ENCODE measurements at regions not wholly inside any gene's neighbourhood (a gene's known extent, or its start where the extent isn't known, plus 50 kb on each side); places are given as distances from the start of the nearest gene placed in this dataset.

DNA sequence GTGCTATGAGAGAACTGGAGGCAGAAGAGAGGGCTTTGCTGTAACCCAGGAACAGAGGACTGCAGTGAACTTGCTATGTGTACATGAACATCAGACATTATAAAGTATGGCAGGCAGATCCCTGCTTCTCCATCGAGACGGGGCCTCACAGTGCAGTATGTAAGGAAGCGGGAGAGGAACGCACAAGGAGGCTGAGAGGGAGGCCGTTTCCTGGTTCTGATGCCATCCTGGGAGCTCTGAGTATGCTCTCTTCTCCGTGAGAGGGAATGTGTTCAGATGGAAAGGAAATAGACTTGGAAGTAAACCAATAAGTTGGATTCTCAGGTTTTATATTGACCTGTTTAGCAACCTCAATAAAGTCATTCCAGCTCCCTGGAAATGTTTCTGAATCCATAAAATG is 101.8 kb downstream of the ALDH8A1 start:
- Histone ChIP-seq H3K4me3 (no peak overlapping the region), H3K4me1 (peaks cover 0 to 5% (median 0%) of the 10 kb centered on the region in 4 donors), H3K36me3 (no peaks in the 10 kb centered on the region), H3K27me3 (no peaks in the 10 kb centered on the region), H3K27ac (peak overlapping the region; percentile 10 to 22 (median 14)), H3K9me3 (no peaks in the 10 kb centered on the region)
- TF ChIP-seq POLR2AphosphoS5 (IDR thresholded peaks at IDR 0.05): no peak
- TF ChIP-seq, protein P1, sequence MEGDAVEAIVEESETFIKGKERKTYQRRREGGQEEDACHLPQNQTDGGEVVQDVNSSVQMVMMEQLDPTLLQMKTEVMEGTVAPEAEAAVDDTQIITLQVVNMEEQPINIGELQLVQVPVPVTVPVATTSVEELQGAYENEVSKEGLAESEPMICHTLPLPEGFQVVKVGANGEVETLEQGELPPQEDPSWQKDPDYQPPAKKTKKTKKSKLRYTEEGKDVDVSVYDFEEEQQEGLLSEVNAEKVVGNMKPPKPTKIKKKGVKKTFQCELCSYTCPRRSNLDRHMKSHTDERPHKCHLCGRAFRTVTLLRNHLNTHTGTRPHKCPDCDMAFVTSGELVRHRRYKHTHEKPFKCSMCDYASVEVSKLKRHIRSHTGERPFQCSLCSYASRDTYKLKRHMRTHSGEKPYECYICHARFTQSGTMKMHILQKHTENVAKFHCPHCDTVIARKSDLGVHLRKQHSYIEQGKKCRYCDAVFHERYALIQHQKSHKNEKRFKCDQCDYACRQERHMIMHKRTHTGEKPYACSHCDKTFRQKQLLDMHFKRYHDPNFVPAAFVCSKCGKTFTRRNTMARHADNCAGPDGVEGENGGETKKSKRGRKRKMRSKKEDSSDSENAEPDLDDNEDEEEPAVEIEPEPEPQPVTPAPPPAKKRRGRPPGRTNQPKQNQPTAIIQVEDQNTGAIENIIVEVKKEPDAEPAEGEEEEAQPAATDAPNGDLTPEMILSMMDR (IDR thresholded peaks at IDR 0.05): no peak
- intact Hi-C loops (cut with DNase I; ENCODE audit: low total_unique reads) (no loop called here), in situ Hi-C loops (cut with MboI; ENCODE audit: low pct_ligation_motif_present in 1 of 4, low pct_unique_long_range_greater_than_20kb in 1 of 4, low sequenced_read_pairs in 3 of 4) (loop anchor here in 1 of 4 donors (25.0 kb wide), 1 partner anchor 686 kb away; no protein-coding TSS in a partner anchor)
- DNase-seq: peak; percentile 55
- WGBS, 2 donors (ENCODE audit: low coverage in 1 of 2): 31 to 68% methylated on average over 4 to 6 of the region's 6 CpGs

DNA sequence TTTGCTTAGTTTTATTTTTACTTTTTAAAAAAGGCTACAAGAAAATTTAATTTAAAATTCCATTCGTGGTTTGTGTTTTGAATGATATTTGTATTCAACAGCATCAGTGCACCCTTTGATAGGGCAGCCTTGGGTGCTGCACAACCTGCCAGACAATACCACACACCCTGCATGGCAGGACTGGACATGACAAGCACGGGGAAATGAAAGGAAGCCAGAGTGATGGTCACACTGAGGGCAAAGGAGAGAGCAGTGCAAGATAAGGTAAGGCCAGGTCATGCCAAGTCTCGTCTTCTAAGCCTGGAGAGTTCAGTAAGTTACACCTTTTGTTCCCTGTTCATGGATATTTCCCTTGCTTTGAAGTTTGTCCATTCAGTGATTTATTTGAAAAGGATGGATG is 103.0 kb downstream of the ALDH8A1 start:
- H3K4me1 ChIP-seq: peaks cover 0 to 5% (median 0%) of the 10 kb centered on the region in 4 donors
- no peaks in the 10 kb centered on the region for H3K36me3 ChIP-seq
- no peak for DNase-seq
- in situ Hi-C loops (cut with MboI; ENCODE audit: low pct_ligation_motif_present in 1 of 4, low pct_unique_long_range_greater_than_20kb in 1 of 4, low sequenced_read_pairs in 3 of 4) (loop anchor here in 1 of 4 donors (25.0 kb wide), 1 partner anchor 685 kb away; no protein-coding TSS in a partner anchor), intact Hi-C loops (cut with DNase I; ENCODE audit: low total_unique reads) (no loop called here)
- no peak overlapping the region for H3K4me3 ChIP-seq
- no peaks in the 10 kb centered on the region for H3K9me3 ChIP-seq
- WGBS, 2 donors (ENCODE audit: low coverage in 1 of 2): 50 to 68% methylated on average over 1 to 3 of the region's 3 CpGs
- H3K27ac ChIP-seq: no peak overlapping the region
- no peaks in the 10 kb centered on the region for H3K27me3 ChIP-seq
- TF ChIP-seq EP300 (IDR thresholded peaks at IDR 0.05; ENCODE audit: low read depth) (no peak), POLR2AphosphoS5 (IDR thresholded peaks at IDR 0.05) (no peak), POLR2A (IDR thresholded peaks at IDR 0.05) (no peak)
- TF ChIP-seq, protein P1 (IDR thresholded peaks at IDR 0.05): no peak

DNA sequence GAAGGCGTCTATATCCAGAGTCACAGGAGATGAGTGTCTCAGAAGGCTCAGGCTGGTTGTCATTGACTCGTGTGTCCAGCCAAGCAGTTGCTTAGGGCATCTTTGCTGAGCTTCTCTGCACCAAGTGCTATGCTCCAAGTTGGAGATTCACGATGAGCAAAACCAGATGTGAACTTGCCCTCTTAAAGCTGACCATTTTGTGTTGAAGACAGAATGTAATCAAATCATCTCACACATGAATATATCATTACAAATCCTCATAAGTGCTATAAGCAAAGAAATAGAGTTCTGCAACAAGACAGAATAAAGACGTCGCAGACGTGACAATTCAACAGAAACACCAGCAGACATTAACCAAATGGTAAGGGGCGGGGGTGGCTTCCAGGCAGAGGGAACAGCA is 103.9 kb downstream of the ALDH8A1 start:
- DNase-seq: no peak
- in situ Hi-C loops (cut with MboI; ENCODE audit: low pct_ligation_motif_present in 1 of 4, low pct_unique_long_range_greater_than_20kb in 1 of 4, low sequenced_read_pairs in 3 of 4): loop anchor here in 1 of 4 donors (25.0 kb wide), 1 partner anchor 684 kb away; no protein-coding TSS in a partner anchor
- Histone ChIP-seq H3K36me3 (no peaks in the 10 kb centered on the region), H3K4me1 (peaks cover 0 to 5% (median 0%) of the 10 kb centered on the region in 4 donors), H3K9me3 (no peaks in the 10 kb centered on the region), H3K27me3 (no peaks in the 10 kb centered on the region), H3K27ac (no peak overlapping the region), H3K4me3 (no peak overlapping the region)
- WGBS, 2 donors (ENCODE audit: low coverage in 1 of 2): 70 to 83% methylated on average over 2 to 7 of the region's 7 CpGs
- intact Hi-C loops (cut with DNase I; ENCODE audit: low total_unique reads): no loop called here
- TF ChIP-seq POLR2A (IDR thresholded peaks at IDR 0.05) (no peak), EP300 (IDR thresholded peaks at IDR 0.05; ENCODE audit: low read depth) (no peak), POLR2AphosphoS5 (IDR thresholded peaks at IDR 0.05) (no peak)
- TF ChIP-seq, protein P1 (IDR thresholded peaks at IDR 0.05): no peak

DNA sequence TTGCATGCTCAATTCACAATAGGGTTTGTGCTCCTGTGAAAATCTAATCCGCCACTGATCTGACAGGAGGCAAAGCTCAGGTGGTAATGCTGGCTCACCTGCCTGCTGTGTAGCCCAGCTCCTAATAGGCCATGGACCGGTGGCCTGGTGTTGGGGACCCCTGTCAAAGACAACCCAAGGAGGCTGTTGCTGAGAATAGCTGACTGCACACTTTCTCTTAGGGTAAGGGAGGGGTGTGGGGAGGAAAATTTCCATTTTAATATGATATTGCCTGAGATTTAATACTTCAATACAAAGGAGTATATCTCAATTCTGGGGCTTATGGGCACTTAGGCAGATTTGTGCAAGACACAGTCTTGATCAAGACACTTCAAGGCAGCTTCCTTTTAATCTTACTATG is 105.8 kb downstream of the ALDH8A1 start:
- Histone ChIP-seq H3K27me3 (no peaks in the 10 kb centered on the region), H3K36me3 (no peaks in the 10 kb centered on the region), H3K9me3 (no peaks in the 10 kb centered on the region), H3K4me3 (no peak overlapping the region), H3K27ac (no peak overlapping the region), H3K4me1 (peaks cover 0 to 12% (median 0%) of the 10 kb centered on the region in 4 donors)
- intact Hi-C loops (cut with DNase I; ENCODE audit: low total_unique reads) (no loop called here), in situ Hi-C loops (cut with MboI; ENCODE audit: low pct_ligation_motif_present in 1 of 4, low pct_unique_long_range_greater_than_20kb in 1 of 4, low sequenced_read_pairs in 3 of 4) (loop anchor here in 1 of 4 donors (25.0 kb wide), 1 partner anchor 682 kb away; no protein-coding TSS in a partner anchor)
- TF ChIP-seq, protein P1 (IDR thresholded peaks at IDR 0.05): no peak
- TF ChIP-seq POLR2A (IDR thresholded peaks at IDR 0.05) (no peak), POLR2AphosphoS5 (IDR thresholded peaks at IDR 0.05) (no peak), EP300 (IDR thresholded peaks at IDR 0.05; ENCODE audit: low read depth) (no peak)
- DNase-seq: no peak
- 100% methylated on average over 2 of the region's 2 CpGs; no CpG with 5 or more reads in 1 of the 2 donors for WGBS, 2 donors (ENCODE audit: low coverage in 1 of 2)

Data from transverse colon (tissue), 4 donors.